Natural killer cell (primary cell): ENCODE measurements at regions not wholly inside any gene's neighbourhood (a gene's known extent, or its start where the extent isn't known, plus 50 kb on each side); places are given as distances from the start of the nearest gene placed in this dataset.

Experiments used
- ATAC-seq, 3 donors: fragments of 150-1000 bp in 2 of 3; fragments of 200-7000 bp in 1 of 3; cut with Tn5 transposase; 1 replicate in 1 of 3; 2 replicates in 2 of 3; pipeline ENCODE4 v1.10.0; 2021; ENCODE audit warnings: mild to moderate bottlenecking in 2 of 3, moderate library complexity in 2 of 3
- DNase-seq, 2 donors: peaks; one replicate each; pipeline versions ENCODE4 v3.0.0 to v3.0.0-alpha.2; 2013 to 2021; ENCODE audit warnings: mixed read lengths in 1 of 2
- H3K27ac ChIP-seq: one replicate; pipeline ENCODE4 v1.5.1; 2013; ENCODE audit warnings: mild to moderate bottlenecking, low read length
- H3K27me3 ChIP-seq: one replicate; pipeline ENCODE4 v1.6.1; 2013; ENCODE audit warnings: low read length; ENCODE audit not compliant: control insufficient read depth, insufficient read depth
- H3K36me3 ChIP-seq: one replicate; pipeline ENCODE4 v1.6.1; 2013; ENCODE audit warnings: low read length; ENCODE audit not compliant: control insufficient read depth, insufficient read depth
- H3K4me1 ChIP-seq: one replicate; pipeline ENCODE4 v1.6.1; 2013; ENCODE audit warnings: low read length; ENCODE audit not compliant: control insufficient read depth, insufficient read depth
- H3K4me3 ChIP-seq: one replicate; pipeline ENCODE4 v1.5.1; 2013; ENCODE audit warnings: low read length
- H3K9me3 ChIP-seq: one replicate; pipeline ENCODE4 v1.6.1; 2013; ENCODE audit warnings: low read length; ENCODE audit not compliant: control insufficient read depth, insufficient read depth
- H3K27ac Mint-ChIP-seq, 2 donors: one replicate each; pipeline ENCODE4 v1.8.0; 2022; ENCODE audit warnings: mild to moderate bottlenecking in 2 of 2, mixed read lengths in 2 of 2, moderate library complexity in 1 of 2
- H3K27me3 Mint-ChIP-seq, 2 donors: one replicate each; pipeline ENCODE4 v1.8.0; 2022; ENCODE audit warnings: low read depth in 2 of 2, mixed read lengths in 2 of 2
- H3K36me3 Mint-ChIP-seq: one replicate; pipeline ENCODE4 v1.8.0; 2022; ENCODE audit warnings: mixed read lengths
- H3K4me1 Mint-ChIP-seq, 2 donors: one replicate each; pipeline ENCODE4 v1.8.0; 2022; ENCODE audit warnings: mixed read lengths in 2 of 2
- H3K4me3 Mint-ChIP-seq: one replicate; pipeline ENCODE4 v1.8.0; 2022; ENCODE audit warnings: mild to moderate bottlenecking, moderate library complexity, mixed read lengths
- H3K9me3 Mint-ChIP-seq, 2 donors: one replicate each; pipeline ENCODE4 v1.8.0; 2022; ENCODE audit warnings: mixed read lengths in 2 of 2
- WGBS: methylation state at CpG from one replicate; pipeline ENCODE4 v1.1.7; 2013; ENCODE audit warnings: missing lambda C conversion rate; ENCODE audit not compliant: insufficient coverage; 5-methylcytosine and 5-hydroxymethylcytosine counted together
- intact Hi-C: fragments of 100-400 bp; cut with micrococcal nuclease; formaldehyde crosslinking; loops from one replicate; pipeline ENCODE4 v1.14.2; 2022
- TF ChIP-seq, protein P1 (sequence below): fragments of 200-600 bp; IDR thresholded peaks from one replicate; pipeline ENCODE4 v1.8.0; 2022; ENCODE audit warnings: antibody characterized with exemption

DNA sequence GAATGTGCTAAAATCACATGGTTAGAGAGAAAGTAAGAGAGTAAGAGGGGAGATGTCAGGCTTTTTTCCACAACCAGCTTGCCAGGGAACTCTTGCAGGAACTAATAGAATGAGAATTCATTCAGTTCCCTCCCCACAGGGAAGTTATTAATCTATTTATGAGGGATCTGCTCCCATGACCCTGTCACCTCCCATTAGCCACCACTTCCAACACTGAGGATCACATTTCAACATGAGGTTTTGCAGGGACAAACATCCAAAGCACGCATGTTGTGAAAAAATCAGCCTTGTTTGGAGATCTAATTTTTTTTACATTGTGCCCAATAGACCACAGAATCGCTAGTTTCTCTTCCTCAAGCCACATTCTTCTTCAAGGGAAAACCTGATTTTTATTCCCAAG lies 904.0 kb downstream of the TBL1XR1 start:
- 89% methylated on average over 2 of the region's 2 CpGs for WGBS
- TF ChIP-seq, protein P1, sequence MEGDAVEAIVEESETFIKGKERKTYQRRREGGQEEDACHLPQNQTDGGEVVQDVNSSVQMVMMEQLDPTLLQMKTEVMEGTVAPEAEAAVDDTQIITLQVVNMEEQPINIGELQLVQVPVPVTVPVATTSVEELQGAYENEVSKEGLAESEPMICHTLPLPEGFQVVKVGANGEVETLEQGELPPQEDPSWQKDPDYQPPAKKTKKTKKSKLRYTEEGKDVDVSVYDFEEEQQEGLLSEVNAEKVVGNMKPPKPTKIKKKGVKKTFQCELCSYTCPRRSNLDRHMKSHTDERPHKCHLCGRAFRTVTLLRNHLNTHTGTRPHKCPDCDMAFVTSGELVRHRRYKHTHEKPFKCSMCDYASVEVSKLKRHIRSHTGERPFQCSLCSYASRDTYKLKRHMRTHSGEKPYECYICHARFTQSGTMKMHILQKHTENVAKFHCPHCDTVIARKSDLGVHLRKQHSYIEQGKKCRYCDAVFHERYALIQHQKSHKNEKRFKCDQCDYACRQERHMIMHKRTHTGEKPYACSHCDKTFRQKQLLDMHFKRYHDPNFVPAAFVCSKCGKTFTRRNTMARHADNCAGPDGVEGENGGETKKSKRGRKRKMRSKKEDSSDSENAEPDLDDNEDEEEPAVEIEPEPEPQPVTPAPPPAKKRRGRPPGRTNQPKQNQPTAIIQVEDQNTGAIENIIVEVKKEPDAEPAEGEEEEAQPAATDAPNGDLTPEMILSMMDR, result no peak
- intact Hi-C loops, result no loop called here
- Mint-ChIP-seq H3K27me3 (no peaks in the 10 kb centered on the region), H3K4me1 (no peaks in the 10 kb centered on the region), H3K9me3 (peaks cover 9 to 26% of the 10 kb centered on the region in 2 donors), H3K4me3 (no peak overlapping the region), H3K27ac (no peak overlapping the region), H3K36me3 (no peaks in the 10 kb centered on the region)
- H3K4me1 ChIP-seq, result no peaks in the 10 kb centered on the region
- H3K4me3 ChIP-seq, result no peak overlapping the region
- peaks cover 4% of the 10 kb centered on the region for H3K9me3 ChIP-seq
- DNase-seq (no peak), ATAC-seq (no peak)
- no peaks in the 10 kb centered on the region for H3K27me3 ChIP-seq
- no peaks in the 10 kb centered on the region for H3K36me3 ChIP-seq
- no peak overlapping the region for H3K27ac ChIP-seq

DNA sequence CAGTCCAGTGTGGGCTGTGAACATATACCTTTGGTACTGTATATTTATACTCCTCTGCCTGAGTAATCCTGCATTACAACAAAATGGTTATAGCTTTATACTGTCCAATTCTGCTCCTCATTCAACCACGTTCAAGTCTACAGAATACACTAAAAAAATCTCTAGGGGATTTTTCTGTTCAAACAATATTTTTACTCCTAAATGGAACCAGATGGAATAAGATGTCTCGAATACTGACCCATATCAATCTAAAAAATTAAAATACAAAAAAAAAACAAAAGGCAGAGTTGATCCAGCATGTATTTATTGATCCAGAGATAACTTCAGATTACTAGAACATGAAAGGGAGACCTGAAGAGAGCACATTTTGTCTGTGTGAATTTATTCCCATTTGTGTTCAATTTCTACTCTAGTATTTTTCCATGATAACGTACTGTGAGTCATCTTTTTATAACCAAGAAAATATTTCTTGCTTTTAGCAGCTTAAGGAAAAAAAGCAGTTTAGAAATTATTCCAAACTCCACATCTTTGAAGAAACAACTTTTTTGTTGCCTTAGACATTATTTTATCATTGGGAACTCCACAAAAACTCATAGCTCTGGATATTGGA lies 910.7 kb downstream of the TBL1XR1 start:
- Histone ChIP-seq H3K27me3 (no peaks in the 10 kb centered on the region), H3K36me3 (no peaks in the 10 kb centered on the region), H3K9me3 (no peaks in the 10 kb centered on the region), H3K27ac (no peak overlapping the region), H3K4me3 (no peak overlapping the region), H3K4me1 (no peaks in the 10 kb centered on the region)
- TF ChIP-seq, protein P1, result no peak
- Mint-ChIP-seq H3K36me3 (no peaks in the 10 kb centered on the region), H3K27me3 (no peaks in the 10 kb centered on the region), H3K27ac (no peak overlapping the region), H3K9me3 (peaks cover 5 to 9% of the 10 kb centered on the region in 2 donors), H3K4me1 (no peaks in the 10 kb centered on the region), H3K4me3 (no peak overlapping the region)
- ATAC-seq (no peak), DNase-seq (no peak)
- intact Hi-C loops, result no loop called here
- WGBS, result 33% methylated on average over 1 of the region's 3 CpGs

DNA sequence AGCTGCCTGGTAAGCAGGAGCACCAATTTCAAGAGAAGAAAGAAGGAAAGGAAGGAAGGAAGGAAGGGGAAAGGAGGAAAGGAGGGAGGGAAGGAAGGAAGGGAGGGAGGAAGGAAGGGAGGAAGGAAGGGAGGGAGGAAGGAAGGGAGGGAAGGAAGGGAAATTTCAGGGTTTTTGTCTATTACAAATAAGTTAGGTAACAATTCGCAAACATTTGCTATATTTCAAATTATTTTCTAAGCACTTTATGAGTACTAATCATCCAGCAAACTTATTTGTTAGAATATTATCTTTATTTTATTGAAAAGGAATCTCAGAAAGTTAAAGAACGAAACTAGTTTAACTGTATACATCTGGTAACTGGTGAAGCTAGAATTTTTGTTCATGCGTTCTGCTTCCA lies 921.7 kb downstream of the TBL1XR1 start:
- H3K27me3 Mint-ChIP-seq, result no peaks in the 10 kb centered on the region
- H3K4me1 ChIP-seq, result no peaks in the 10 kb centered on the region
- no peak overlapping the region for H3K27ac ChIP-seq
- no peaks in the 10 kb centered on the region for H3K36me3 ChIP-seq
- no peak for ATAC-seq
- no peaks in the 10 kb centered on the region for H3K4me1 Mint-ChIP-seq
- peaks cover 3% of the 10 kb centered on the region for H3K9me3 ChIP-seq
- H3K9me3 Mint-ChIP-seq, result peaks cover 10 to 19% of the 10 kb centered on the region in 2 donors
- TF ChIP-seq, protein P1, result no peak
- WGBS, result 90% methylated on average over 2 of the region's 3 CpGs
- peaks cover 7% of the 10 kb centered on the region for H3K36me3 Mint-ChIP-seq
- H3K27me3 ChIP-seq, result no peaks in the 10 kb centered on the region
- H3K4me3 ChIP-seq, result no peak overlapping the region
- intact Hi-C loops, result no loop called here
- no peak overlapping the region for H3K27ac Mint-ChIP-seq
- no peak overlapping the region for H3K4me3 Mint-ChIP-seq
- no peak for DNase-seq

DNA sequence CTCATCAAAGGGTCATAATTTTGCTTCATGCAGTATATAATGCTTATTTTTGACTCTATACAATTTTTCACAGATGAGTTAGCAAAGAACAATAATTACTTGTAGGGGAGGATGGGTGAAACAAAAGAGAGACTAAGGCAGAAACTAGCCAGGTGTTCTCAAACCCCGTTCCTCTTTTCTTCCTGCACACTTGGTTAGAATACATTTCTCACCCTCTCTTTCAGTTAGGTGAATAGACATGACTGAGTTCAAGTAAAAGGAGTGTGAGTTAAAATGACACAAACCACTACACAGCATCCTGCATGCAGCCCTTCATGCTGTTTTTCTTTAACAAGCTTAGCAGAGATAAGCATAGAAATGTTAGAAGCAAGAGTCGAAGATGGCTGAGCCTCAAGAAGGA lies 922.2 kb downstream of the TBL1XR1 start:
- intact Hi-C loops, result no loop called here
- no peak overlapping the region for H3K4me3 Mint-ChIP-seq
- no peak overlapping the region for H3K27ac ChIP-seq
- 73% methylated on average over 1 of the region's 2 CpGs for WGBS
- H3K9me3 Mint-ChIP-seq, result peaks cover 10 to 19% of the 10 kb centered on the region in 2 donors
- H3K27ac Mint-ChIP-seq, result no peak overlapping the region
- ATAC-seq (no peak), DNase-seq (no peak)
- H3K36me3 ChIP-seq, result no peaks in the 10 kb centered on the region
- TF ChIP-seq, protein P1, result no peak
- H3K9me3 ChIP-seq, result no peaks in the 10 kb centered on the region
- no peaks in the 10 kb centered on the region for H3K4me1 Mint-ChIP-seq
- no peaks in the 10 kb centered on the region for H3K27me3 ChIP-seq
- H3K4me3 ChIP-seq, result no peak overlapping the region
- H3K36me3 Mint-ChIP-seq, result peaks cover 7% of the 10 kb centered on the region
- H3K27me3 Mint-ChIP-seq, result no peaks in the 10 kb centered on the region
- H3K4me1 ChIP-seq, result no peaks in the 10 kb centered on the region
